ENCODE measurements at regions not wholly inside any gene's neighbourhood (a gene's known extent, or its start where the extent isn't known, plus 50 kb on each side); places are given as distances from the start of the nearest gene placed in this dataset.

DNA sequence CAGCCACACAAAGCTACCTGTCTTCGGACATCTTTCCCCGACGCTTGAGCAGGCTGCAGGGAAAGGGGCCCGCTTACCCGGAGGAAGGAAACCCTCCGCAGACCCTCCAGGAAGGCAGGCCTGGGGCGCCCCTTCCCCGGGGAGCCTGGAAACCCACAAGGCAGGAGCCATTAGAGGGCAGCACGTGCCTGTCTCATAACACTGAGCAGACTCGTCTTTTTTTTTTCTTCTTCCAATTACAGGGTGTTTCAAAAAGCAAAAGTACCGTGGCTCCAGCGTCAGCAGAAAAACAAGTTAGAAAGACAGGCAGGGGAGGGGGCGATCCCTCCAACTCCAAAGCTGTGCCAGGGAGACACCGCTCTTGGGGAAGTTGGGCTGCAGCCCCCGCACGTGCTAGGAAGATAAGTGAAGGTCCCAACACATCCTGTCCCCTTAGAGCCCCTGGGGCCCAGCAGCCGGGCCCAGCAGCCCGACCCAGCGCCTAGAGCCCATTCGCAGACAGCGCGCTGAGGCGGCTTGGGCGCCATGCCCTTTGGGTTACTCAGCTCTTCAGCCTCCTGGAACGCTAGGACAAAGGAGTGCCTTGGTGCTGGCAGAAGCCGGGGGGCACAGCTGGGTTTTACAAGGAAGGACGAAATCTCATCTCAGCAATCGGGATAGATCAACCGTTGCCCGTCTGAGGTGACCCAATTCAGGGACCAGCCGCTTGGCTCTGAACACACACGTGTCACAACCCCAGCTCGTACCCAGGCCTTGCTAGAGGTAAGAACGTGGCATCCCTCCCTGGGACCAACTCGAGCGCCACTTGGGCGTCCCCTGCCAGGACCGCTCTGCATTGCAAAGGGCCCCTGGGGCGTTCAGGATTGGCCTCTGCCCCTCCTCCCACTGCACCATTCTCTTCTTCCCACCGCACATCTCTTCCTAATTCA lies 136.3 kb downstream of the LY86 start:
- peak overlapping the region; percentile 48 for H3K4me3 ChIP-seq (ENCODE audit: low read depth, low read length)

GRCh38 chr6:6725468-6726209 lies 137.1 kb downstream of the LY86 start:
- no peak overlapping the region for H3K4me3 ChIP-seq (ENCODE audit: low read depth, low read length)
- no peak for TF ChIP-seq CTCF (IDR thresholded peaks at IDR 0.05; ENCODE audit: low read depth, low read length)

More for the DNA sequence above, 136.3 kb downstream of the LY86 start:
- TF ChIP-seq CTCF (IDR thresholded peaks at IDR 0.05; ENCODE audit: low read depth, low read length) = peak; percentile 70

DNA sequence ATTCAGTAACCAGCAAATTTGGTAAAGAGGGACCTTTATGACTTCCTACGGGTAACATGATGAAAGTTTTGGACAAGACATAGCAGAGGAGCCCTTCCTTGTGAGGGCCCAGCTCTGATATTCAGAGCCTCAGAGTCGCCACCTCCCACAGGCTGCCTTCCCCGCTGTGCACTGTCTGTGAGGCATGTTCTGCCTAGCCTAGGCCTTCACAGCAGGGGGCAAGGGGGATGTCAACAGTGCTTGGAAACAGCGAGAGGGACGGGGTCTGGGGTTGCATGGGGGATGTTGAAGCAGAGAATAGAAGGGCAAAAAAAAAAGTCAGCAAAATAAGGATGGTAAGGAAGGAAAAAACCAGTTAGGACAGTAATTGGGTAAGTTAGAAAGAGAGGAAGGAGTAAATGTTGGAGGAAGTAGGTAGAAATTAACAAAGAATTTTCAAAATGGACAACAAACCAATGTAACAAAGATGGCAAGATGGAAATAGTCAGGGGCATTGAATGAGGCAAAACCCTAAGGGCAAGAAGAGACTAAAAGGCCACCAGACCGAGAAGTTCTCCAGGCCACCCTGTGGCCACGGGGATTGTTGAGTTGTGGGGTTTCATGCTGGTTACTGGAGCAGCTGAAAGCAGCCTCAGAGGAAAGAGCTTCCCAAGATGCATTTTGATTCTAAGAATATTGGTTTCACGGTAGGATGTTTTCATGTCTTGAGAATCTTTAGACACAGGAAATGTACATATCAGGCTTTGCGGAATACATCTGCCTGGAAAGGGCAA lies 139.8 kb downstream of the LY86 start:
- TF ChIP-seq CTCF (IDR thresholded peaks at IDR 0.05; ENCODE audit: low read depth, low read length) = no peak
- no peak overlapping the region for H3K4me3 ChIP-seq (ENCODE audit: low read depth, low read length)

GRCh38 chr6:6729971-6730370 lies 141.5 kb downstream of the LY86 start:
- TF ChIP-seq CTCF (IDR thresholded peaks at IDR 0.05; ENCODE audit: low read depth, low read length) = no peak
- H3K4me3 ChIP-seq (ENCODE audit: low read depth, low read length) = no peak overlapping the region

DNA sequence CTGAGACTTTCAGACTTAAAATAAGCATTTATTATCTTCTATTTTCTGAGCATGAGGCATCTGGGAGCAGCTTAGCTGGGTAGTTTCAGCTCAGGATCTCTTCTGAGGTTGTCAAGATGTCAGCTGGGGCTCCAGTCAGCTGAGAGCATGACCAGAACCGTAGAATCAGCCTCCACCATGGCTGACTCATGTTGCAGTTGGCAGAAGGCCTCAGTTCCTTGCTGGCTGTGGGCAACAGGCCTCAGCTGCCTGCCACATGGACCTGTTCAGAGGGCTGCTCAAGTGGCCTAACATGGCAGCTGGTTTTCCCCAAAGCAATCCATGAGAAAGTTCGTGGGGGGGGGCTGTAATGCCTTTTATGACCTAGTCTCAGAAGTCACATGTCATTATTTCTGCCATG lies 142.3 kb downstream of the LY86 start:
- no peak for TF ChIP-seq CTCF (IDR thresholded peaks at IDR 0.05; ENCODE audit: low read depth, low read length)

GRCh38 chr6:6734479-6735465 lies 146.3 kb downstream of the LY86 start:
- no peak overlapping the region for H3K4me3 ChIP-seq (ENCODE audit: low read depth, low read length)
- no peak for TF ChIP-seq CTCF (IDR thresholded peaks at IDR 0.05; ENCODE audit: low read depth, low read length)

More for the DNA sequence above, 142.3 kb downstream of the LY86 start:
- no peak overlapping the region for H3K4me3 ChIP-seq (ENCODE audit: low read depth, low read length)

Data from WI38 (cell line).